Sigmoid colon (tissue), 4 donors: ENCODE measurements at regions not wholly inside any gene's neighbourhood (a gene's known extent, or its start where the extent isn't known, plus 50 kb on each side); places are given as distances from the start of the nearest gene placed in this dataset.

ENCODE experiments used
- EP300 ChIP-seq, 4 donors: sonication (generic); formaldehyde crosslinking; IDR thresholded peaks; one replicate each; pipeline ENCODE4 v1.6.1; 2017; ENCODE audit warnings: antibody characterized with exemption in 4 of 4
- POLR2AphosphoS5 ChIP-seq, 4 donors: sonication (generic); formaldehyde crosslinking; IDR thresholded peaks; one replicate each; pipeline ENCODE4 v1.6.1; 2017; ENCODE audit warnings: antibody characterized with exemption in 4 of 4
- TF ChIP-seq, protein P1 (sequence below), 4 experiments: fragments of 450-650 bp in 3 of 4; fragments of 200-600 bp in 1 of 4; IDR thresholded peaks; one replicate each; pipeline ENCODE4 v1.5.1; 2016 to 2019; ENCODE audit warnings: antibody characterized with exemption in 4 of 4, mild to moderate bottlenecking in 3 of 4, moderate library complexity in 2 of 4

DNA sequence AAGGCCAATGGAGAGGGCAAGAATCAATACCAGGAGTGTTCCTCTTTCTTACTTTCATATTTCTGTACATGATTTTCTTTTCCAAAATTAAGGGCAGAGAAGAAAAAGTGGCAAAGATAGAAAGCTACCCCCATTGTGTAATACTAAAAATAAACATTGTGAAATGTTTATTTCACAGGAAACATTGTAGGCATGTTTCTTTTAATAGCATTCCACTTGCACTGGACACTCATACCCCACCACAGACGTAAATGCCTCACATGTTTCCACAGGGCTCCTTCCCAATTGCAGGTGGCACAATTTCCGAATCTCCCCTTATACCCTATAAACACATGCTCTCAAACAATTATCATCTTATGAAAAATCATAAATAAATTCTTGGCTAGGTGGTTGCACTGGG, 645.1 kb upstream of the SETBP1 start:
- TF ChIP-seq, protein P1, sequence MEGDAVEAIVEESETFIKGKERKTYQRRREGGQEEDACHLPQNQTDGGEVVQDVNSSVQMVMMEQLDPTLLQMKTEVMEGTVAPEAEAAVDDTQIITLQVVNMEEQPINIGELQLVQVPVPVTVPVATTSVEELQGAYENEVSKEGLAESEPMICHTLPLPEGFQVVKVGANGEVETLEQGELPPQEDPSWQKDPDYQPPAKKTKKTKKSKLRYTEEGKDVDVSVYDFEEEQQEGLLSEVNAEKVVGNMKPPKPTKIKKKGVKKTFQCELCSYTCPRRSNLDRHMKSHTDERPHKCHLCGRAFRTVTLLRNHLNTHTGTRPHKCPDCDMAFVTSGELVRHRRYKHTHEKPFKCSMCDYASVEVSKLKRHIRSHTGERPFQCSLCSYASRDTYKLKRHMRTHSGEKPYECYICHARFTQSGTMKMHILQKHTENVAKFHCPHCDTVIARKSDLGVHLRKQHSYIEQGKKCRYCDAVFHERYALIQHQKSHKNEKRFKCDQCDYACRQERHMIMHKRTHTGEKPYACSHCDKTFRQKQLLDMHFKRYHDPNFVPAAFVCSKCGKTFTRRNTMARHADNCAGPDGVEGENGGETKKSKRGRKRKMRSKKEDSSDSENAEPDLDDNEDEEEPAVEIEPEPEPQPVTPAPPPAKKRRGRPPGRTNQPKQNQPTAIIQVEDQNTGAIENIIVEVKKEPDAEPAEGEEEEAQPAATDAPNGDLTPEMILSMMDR (IDR thresholded peaks at IDR 0.05), result no peak
- TF ChIP-seq POLR2AphosphoS5 (IDR thresholded peaks at IDR 0.05), result no peak
- no peak for TF ChIP-seq EP300 (IDR thresholded peaks at IDR 0.05)
